ENCODE measurements at regions not wholly inside any gene's neighbourhood (a gene's known extent, or its start where the extent isn't known, plus 50 kb on each side); places are given as distances from the start of the nearest gene placed in this dataset.
A peak's percentile ranks its signal among the peaks of the same experiment; 100 is the strongest.

GRCh38 chr6:21522143-21522747 is 71.3 kb upstream of the SOX4 start:
- no peak for TF ChIP-seq CTCF (conservative IDR thresholded peaks at IDR 0.05)
- TF ChIP-seq ZFX (IDR thresholded peaks at IDR 0.05), result no peak
- no peak overlapping the region for H3K27ac ChIP-seq

GRCh38 chr6:21522797-21523456 is 70.6 kb upstream of the SOX4 start:
- TF ChIP-seq ZFX (IDR thresholded peaks at IDR 0.05) (no peak), CTCF (conservative IDR thresholded peaks at IDR 0.05) (peak; percentile 29; the same call in 1 of the 2 replicates)
- H3K27ac ChIP-seq, result no peak overlapping the region

GRCh38 chr6:21523652-21524051 is 69.9 kb upstream of the SOX4 start:
- TF ChIP-seq CTCF (conservative IDR thresholded peaks at IDR 0.05) (no peak), ZFX (IDR thresholded peaks at IDR 0.05) (no peak)
- H3K27ac ChIP-seq, result no peak overlapping the region

GRCh38 chr6:21524201-21524600 is 69.3 kb upstream of the SOX4 start:
- TF ChIP-seq CTCF (conservative IDR thresholded peaks at IDR 0.05), result no peak
- TF ChIP-seq ZFX (IDR thresholded peaks at IDR 0.05), result no peak
- H3K27ac ChIP-seq, result no peak overlapping the region

- TF ChIP-seq CTCF (conservative IDR thresholded peaks at IDR 0.05) (no peak), ZFX (IDR thresholded peaks at IDR 0.05) (no peak)
- H3K27ac ChIP-seq, result no peak overlapping the region
These were observed 66.6 kb upstream of the SOX4 start for GRCh38 chr6:21526974-21527373.

- no peak for TF ChIP-seq ZFX (IDR thresholded peaks at IDR 0.05)
- no peak for TF ChIP-seq CTCF (conservative IDR thresholded peaks at IDR 0.05)
- H3K27ac ChIP-seq, result no peak overlapping the region
These were observed 65.8 kb upstream of the SOX4 start for GRCh38 chr6:21527731-21528130.

GRCh38 chr6:21529431-21529830 is 64.1 kb upstream of the SOX4 start:
- TF ChIP-seq ZFX (IDR thresholded peaks at IDR 0.05), result no peak
- no peak for TF ChIP-seq CTCF (conservative IDR thresholded peaks at IDR 0.05)
- H3K27ac ChIP-seq, result no peak overlapping the region
